ENCODE measurements at regions not wholly inside any gene's neighbourhood (a gene's known extent, or its start where the extent isn't known, plus 50 kb on each side); places are given as distances from the start of the nearest gene placed in this dataset.

- Histone ChIP-seq H3K4me3 (ENCODE audit: low read depth, low read length) (no peak overlapping the region), H3K4me1 (ENCODE audit: control insufficient read depth, insufficient read depth, low read length) (peaks cover 21% of the 10 kb centered on the region)
These were observed 319.1 kb upstream of the NFE2L3 start for GRCh38 chr7:25832929-25833328.

DNA sequence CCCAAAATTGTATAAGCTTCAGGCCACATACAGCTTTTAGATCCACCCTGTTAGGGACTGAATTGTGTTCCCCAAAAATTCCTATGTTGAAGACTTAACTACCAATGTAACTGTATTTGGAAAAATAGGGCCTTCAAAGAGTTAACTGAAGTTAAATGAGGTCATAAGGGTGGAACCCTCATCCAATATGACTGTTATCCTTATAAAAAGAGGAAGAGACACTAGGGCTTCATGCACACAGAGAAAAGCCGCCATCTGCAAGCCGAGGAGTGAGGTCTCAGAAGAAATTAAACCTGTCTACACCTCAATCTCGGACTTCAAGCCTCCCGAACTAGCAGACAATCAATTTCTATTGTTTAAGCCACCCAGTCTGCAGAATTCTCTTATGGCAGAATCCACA is 317.9 kb upstream of the NFE2L3 start:
- H3K9ac ChIP-seq (ENCODE audit: low read depth, low read length): no peak overlapping the region
- H3K27me3 ChIP-seq (ENCODE audit: control insufficient read depth, insufficient read depth, low read length): no peaks in the 10 kb centered on the region
- H3K36me3 ChIP-seq (ENCODE audit: control insufficient read depth, insufficient read depth, low read length): no peaks in the 10 kb centered on the region
- H3K4me3 ChIP-seq (ENCODE audit: low read depth, low read length): no peak overlapping the region
- H3K4me1 ChIP-seq (ENCODE audit: control insufficient read depth, insufficient read depth, low read length): peaks cover 21% of the 10 kb centered on the region
- no peaks in the 10 kb centered on the region for H3K9me3 ChIP-seq (ENCODE audit: control insufficient read depth, insufficient read depth, low read length)

More at GRCh38 chr7:25832929-25833328, 319.1 kb upstream of the NFE2L3 start:
- Histone ChIP-seq H3K27me3 (ENCODE audit: control insufficient read depth, insufficient read depth, low read length) (no peaks in the 10 kb centered on the region), H3K36me3 (ENCODE audit: control insufficient read depth, insufficient read depth, low read length) (no peaks in the 10 kb centered on the region), H3K9ac (ENCODE audit: low read depth, low read length) (no peak overlapping the region), H3K9me3 (ENCODE audit: control insufficient read depth, insufficient read depth, low read length) (no peaks in the 10 kb centered on the region)

GRCh38 chr7:25835197-25835596 is 316.8 kb upstream of the NFE2L3 start:
- Histone ChIP-seq H3K36me3 (ENCODE audit: control insufficient read depth, insufficient read depth, low read length) (no peaks in the 10 kb centered on the region), H3K9me3 (ENCODE audit: control insufficient read depth, insufficient read depth, low read length) (no peaks in the 10 kb centered on the region), H3K9ac (ENCODE audit: low read depth, low read length) (no peak overlapping the region), H3K4me3 (ENCODE audit: low read depth, low read length) (no peak overlapping the region), H3K27me3 (ENCODE audit: control insufficient read depth, insufficient read depth, low read length) (no peaks in the 10 kb centered on the region), H3K4me1 (ENCODE audit: control insufficient read depth, insufficient read depth, low read length) (peaks cover 19% of the 10 kb centered on the region)

- H3K9me3 ChIP-seq (ENCODE audit: control insufficient read depth, insufficient read depth, low read length): no peaks in the 10 kb centered on the region
These were observed 312.8 kb upstream of the NFE2L3 start for GRCh38 chr7:25839084-25839769.

DNA sequence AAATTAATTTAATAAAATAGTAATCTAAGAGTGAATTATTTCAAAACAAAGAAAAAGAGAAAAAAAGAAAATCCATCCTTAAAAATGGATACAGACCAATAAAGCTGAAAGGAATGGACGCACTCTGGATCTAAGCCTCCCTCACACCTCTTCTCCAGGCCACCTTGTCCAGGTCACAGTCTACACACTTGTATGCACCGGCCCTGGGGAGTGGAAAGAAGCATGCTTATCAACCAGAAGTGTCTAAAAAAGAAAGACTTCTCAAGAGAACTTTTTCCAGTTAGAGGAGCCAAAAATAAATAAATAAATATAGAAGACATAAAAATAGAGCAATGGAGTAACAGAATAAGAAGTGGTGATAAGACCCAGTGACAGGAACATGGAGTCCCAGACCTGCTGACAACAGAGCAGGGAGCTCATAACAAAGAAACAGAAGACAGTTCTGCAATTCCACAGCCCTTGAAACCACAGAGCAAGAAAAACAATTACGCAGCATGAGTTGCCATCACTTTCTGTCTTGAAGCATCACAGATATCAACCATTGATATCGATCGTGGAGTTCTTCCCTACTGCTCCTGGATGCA is 311.7 kb upstream of the NFE2L3 start:
- no peak overlapping the region for H3K9ac ChIP-seq (ENCODE audit: low read depth, low read length)

More at GRCh38 chr7:25839084-25839769, 312.8 kb upstream of the NFE2L3 start:
- Histone ChIP-seq H3K9ac (ENCODE audit: low read depth, low read length) (no peak overlapping the region), H3K27me3 (ENCODE audit: control insufficient read depth, insufficient read depth, low read length) (no peaks in the 10 kb centered on the region), H3K4me3 (ENCODE audit: low read depth, low read length) (no peak overlapping the region), H3K4me1 (ENCODE audit: control insufficient read depth, insufficient read depth, low read length) (no peaks in the 10 kb centered on the region), H3K36me3 (ENCODE audit: control insufficient read depth, insufficient read depth, low read length) (no peaks in the 10 kb centered on the region)

GRCh38 chr7:25841575-25841974 is 310.4 kb upstream of the NFE2L3 start:
- Histone ChIP-seq H3K9ac (ENCODE audit: low read depth, low read length) (no peak overlapping the region), H3K4me3 (ENCODE audit: low read depth, low read length) (no peak overlapping the region), H3K36me3 (ENCODE audit: control insufficient read depth, insufficient read depth, low read length) (no peaks in the 10 kb centered on the region), H3K4me1 (ENCODE audit: control insufficient read depth, insufficient read depth, low read length) (no peaks in the 10 kb centered on the region), H3K9me3 (ENCODE audit: control insufficient read depth, insufficient read depth, low read length) (no peaks in the 10 kb centered on the region), H3K27me3 (ENCODE audit: control insufficient read depth, insufficient read depth, low read length) (no peaks in the 10 kb centered on the region)

More for the DNA sequence above, 311.7 kb upstream of the NFE2L3 start:
- H3K4me1 ChIP-seq (ENCODE audit: control insufficient read depth, insufficient read depth, low read length): no peaks in the 10 kb centered on the region
- H3K36me3 ChIP-seq (ENCODE audit: control insufficient read depth, insufficient read depth, low read length): no peaks in the 10 kb centered on the region
- no peak overlapping the region for H3K4me3 ChIP-seq (ENCODE audit: low read depth, low read length)
- no peaks in the 10 kb centered on the region for H3K9me3 ChIP-seq (ENCODE audit: control insufficient read depth, insufficient read depth, low read length)
- no peaks in the 10 kb centered on the region for H3K27me3 ChIP-seq (ENCODE audit: control insufficient read depth, insufficient read depth, low read length)

DNA sequence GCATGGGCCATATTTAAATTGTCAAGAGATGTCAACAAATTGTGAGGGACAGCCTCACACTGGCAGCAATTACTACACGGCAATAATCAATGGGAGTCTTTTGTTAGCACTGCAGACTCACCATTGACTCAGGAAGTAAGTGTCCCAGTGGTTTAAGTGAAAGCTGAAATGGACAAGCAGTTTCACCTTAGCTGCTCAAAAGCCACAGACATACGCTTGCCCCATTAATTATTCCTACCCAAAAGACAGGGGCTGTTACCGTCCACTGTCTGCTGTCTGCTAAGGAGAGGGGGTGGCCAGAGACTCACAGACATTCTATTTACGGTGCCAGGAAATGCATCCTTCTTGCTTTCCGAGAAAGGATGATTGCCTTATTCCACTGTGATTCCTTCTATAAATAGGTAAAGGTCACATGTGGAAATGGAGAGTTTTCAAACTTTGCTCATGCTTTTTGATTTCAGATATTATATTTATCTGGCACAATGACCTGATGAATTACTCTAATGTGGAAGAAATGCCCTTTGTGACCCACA is 309.7 kb upstream of the NFE2L3 start:
- Histone ChIP-seq H3K9me3 (ENCODE audit: control insufficient read depth, insufficient read depth, low read length) (no peaks in the 10 kb centered on the region), H3K4me1 (ENCODE audit: control insufficient read depth, insufficient read depth, low read length) (no peaks in the 10 kb centered on the region), H3K9ac (ENCODE audit: low read depth, low read length) (no peak overlapping the region), H3K27me3 (ENCODE audit: control insufficient read depth, insufficient read depth, low read length) (no peaks in the 10 kb centered on the region), H3K36me3 (ENCODE audit: control insufficient read depth, insufficient read depth, low read length) (no peaks in the 10 kb centered on the region), H3K4me3 (ENCODE audit: low read depth, low read length) (no peak overlapping the region)

DNA sequence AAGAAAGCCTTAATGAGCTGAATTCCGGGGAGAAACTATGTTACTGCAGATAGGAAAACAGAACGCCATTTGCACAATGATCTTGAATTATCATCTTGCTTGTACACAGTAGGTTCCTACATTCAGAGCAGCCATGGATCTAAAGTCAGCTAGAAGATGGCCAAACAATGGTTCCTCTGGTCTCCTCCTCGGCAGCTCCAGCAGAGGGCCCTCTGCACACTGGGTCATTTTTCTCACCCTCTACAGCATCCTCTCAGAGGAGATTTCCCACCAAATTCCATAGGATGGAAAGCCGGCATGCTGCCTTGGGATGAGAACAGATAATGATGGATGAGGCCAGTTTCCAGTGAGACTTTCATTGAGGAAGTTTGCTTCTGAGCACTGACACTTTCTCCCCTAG is 308.5 kb upstream of the NFE2L3 start:
- H3K4me3 ChIP-seq (ENCODE audit: low read depth, low read length): no peak overlapping the region
- H3K9me3 ChIP-seq (ENCODE audit: control insufficient read depth, insufficient read depth, low read length): no peaks in the 10 kb centered on the region
- H3K36me3 ChIP-seq (ENCODE audit: control insufficient read depth, insufficient read depth, low read length): no peaks in the 10 kb centered on the region
- H3K9ac ChIP-seq (ENCODE audit: low read depth, low read length): no peak overlapping the region
- no peaks in the 10 kb centered on the region for H3K27me3 ChIP-seq (ENCODE audit: control insufficient read depth, insufficient read depth, low read length)
- H3K4me1 ChIP-seq (ENCODE audit: control insufficient read depth, insufficient read depth, low read length): no peaks in the 10 kb centered on the region

- Histone ChIP-seq H3K27me3 (ENCODE audit: control insufficient read depth, insufficient read depth, low read length) (no peaks in the 10 kb centered on the region), H3K4me1 (ENCODE audit: control insufficient read depth, insufficient read depth, low read length) (no peaks in the 10 kb centered on the region), H3K9me3 (ENCODE audit: control insufficient read depth, insufficient read depth, low read length) (no peaks in the 10 kb centered on the region), H3K4me3 (ENCODE audit: low read depth, low read length) (no peak overlapping the region), H3K9ac (ENCODE audit: low read depth, low read length) (no peak overlapping the region), H3K36me3 (ENCODE audit: control insufficient read depth, insufficient read depth, low read length) (no peaks in the 10 kb centered on the region)
These were observed 307.7 kb upstream of the NFE2L3 start for GRCh38 chr7:25844102-25844870.

DNA sequence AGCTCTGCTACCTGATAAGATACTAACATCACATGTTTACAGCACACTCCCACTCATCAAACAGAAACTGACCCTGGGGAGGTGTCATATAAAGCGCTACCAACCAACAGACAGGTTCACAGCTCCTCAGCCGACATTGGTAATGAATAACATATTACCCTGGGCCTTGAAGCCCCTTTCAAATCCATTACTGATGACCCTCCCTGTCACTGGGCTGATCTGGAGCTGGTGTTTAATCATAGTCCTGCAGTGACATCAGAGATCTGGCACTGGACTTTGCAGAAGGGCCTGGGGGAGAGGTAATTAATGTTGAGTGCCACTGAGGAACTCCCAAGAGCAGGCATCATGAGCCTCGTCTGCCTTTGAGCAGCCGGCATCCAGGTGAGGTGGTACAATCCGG is 306.5 kb upstream of the NFE2L3 start:
- H3K27me3 ChIP-seq (ENCODE audit: control insufficient read depth, insufficient read depth, low read length): no peaks in the 10 kb centered on the region
- no peaks in the 10 kb centered on the region for H3K9me3 ChIP-seq (ENCODE audit: control insufficient read depth, insufficient read depth, low read length)
- H3K4me1 ChIP-seq (ENCODE audit: control insufficient read depth, insufficient read depth, low read length): no peaks in the 10 kb centered on the region
- H3K4me3 ChIP-seq (ENCODE audit: low read depth, low read length): no peak overlapping the region
- H3K9ac ChIP-seq (ENCODE audit: low read depth, low read length): no peak overlapping the region
- no peaks in the 10 kb centered on the region for H3K36me3 ChIP-seq (ENCODE audit: control insufficient read depth, insufficient read depth, low read length)

GRCh38 chr7:25846722-25847121 is 305.3 kb upstream of the NFE2L3 start:
- Histone ChIP-seq H3K4me3 (ENCODE audit: low read depth, low read length) (no peak overlapping the region), H3K36me3 (ENCODE audit: control insufficient read depth, insufficient read depth, low read length) (no peaks in the 10 kb centered on the region), H3K27me3 (ENCODE audit: control insufficient read depth, insufficient read depth, low read length) (no peaks in the 10 kb centered on the region), H3K9me3 (ENCODE audit: control insufficient read depth, insufficient read depth, low read length) (no peaks in the 10 kb centered on the region), H3K4me1 (ENCODE audit: control insufficient read depth, insufficient read depth, low read length) (no peaks in the 10 kb centered on the region), H3K9ac (ENCODE audit: low read depth, low read length) (no peak overlapping the region)

All from iPS-15b (cell line).